Naive thymus-derived CD4-positive, alpha-beta T cell (primary cell): ENCODE measurements at regions not wholly inside any gene's neighbourhood (a gene's known extent, or its start where the extent isn't known, plus 50 kb on each side); places are given as distances from the start of the nearest gene placed in this dataset.

Source experiments
- ATAC-seq: fragments of 150-1000 bp; cut with Tn5 transposase; 2 replicates; pipeline ENCODE4 v1.10.0; 2021; ENCODE audit warnings: mild to moderate bottlenecking, moderate library complexity
- CTCF ChIA-PET: fragments of 350-600 bp; sonication (Branson Sonifier 250); formaldehyde crosslinking; loops from one replicate; lab custom pipeline; 2021; ENCODE audit warnings: antibody characterized with exemption; lab: Charles Lee
- POLR2A ChIA-PET: fragments of 350-600 bp; sonication (Branson Sonifier 250); formaldehyde crosslinking; loops from one replicate; lab custom pipeline; 2021; ENCODE audit warnings: antibody characterized with exemption, inconsistent platforms; lab: Charles Lee
- DNase-seq, 9 donors: peaks; one replicate each; pipeline versions ENCODE4 v3.0.0 to v3.0.0-alpha.2; 2020 to 2022; ENCODE audit warnings: mixed read lengths in 1 of 9
- H3K27ac ChIP-seq: one replicate; pipeline ENCODE4 v1.7.0; 2013; ENCODE audit warnings: mild to moderate bottlenecking, low read depth, low read length, moderate library complexity
- H3K27me3 ChIP-seq, 2 donors: one replicate each; pipeline ENCODE4 v1.7.0; 2013; ENCODE audit warnings: low read length in 2 of 2, mild to moderate bottlenecking in 2 of 2, moderate library complexity in 2 of 2; ENCODE audit not compliant: control insufficient read depth in 2 of 2, insufficient read depth in 2 of 2
- H3K36me3 ChIP-seq, 3 experiments: 1 replicate in 2 of 3; 2 replicates in 1 of 3; pipeline ENCODE4 v1.7.0; 2013; ENCODE audit warnings: low read length in 3 of 3, mild to moderate bottlenecking in 3 of 3, moderate library complexity in 1 of 3; ENCODE audit not compliant: insufficient read depth in 3 of 3, control insufficient read depth in 2 of 3
- H3K4me1 ChIP-seq, 2 donors: one replicate each; pipeline ENCODE4 v1.7.0; 2013; ENCODE audit warnings: low read length in 2 of 2, mild to moderate bottlenecking in 2 of 2, moderate library complexity in 1 of 2; ENCODE audit not compliant: control insufficient read depth in 2 of 2, insufficient read depth in 2 of 2
- H3K4me3 ChIP-seq: 2 replicates; pipeline ENCODE4 v1.7.0; 2013; ENCODE audit warnings: mild to moderate bottlenecking, low read length
- H3K9me3 ChIP-seq, 3 experiments: 1 replicate in 2 of 3; 2 replicates in 1 of 3; pipeline ENCODE4 v1.7.0; 2013; ENCODE audit warnings: low read length in 3 of 3; ENCODE audit not compliant: control insufficient read depth in 2 of 3
- H3K27ac Mint-ChIP-seq, 9 donors: one replicate each; pipeline ENCODE4 v1.8.0; 2020 to 2022; ENCODE audit warnings: mixed read lengths in 9 of 9, mild to moderate bottlenecking in 8 of 9, moderate library complexity in 5 of 9, inconsistent platforms in 2 of 9
- H3K27me3 Mint-ChIP-seq, 5 donors: one replicate each; pipeline ENCODE4 v1.8.0; 2021 to 2022; ENCODE audit warnings: mixed read lengths in 5 of 5, mild to moderate bottlenecking in 1 of 5
- H3K36me3 Mint-ChIP-seq, 5 donors: one replicate each; pipeline ENCODE4 v1.8.0; 2020 to 2022; ENCODE audit warnings: mixed read lengths in 5 of 5, mild to moderate bottlenecking in 3 of 5, inconsistent platforms in 1 of 5
- H3K4me1 Mint-ChIP-seq, 7 donors: one replicate each; pipeline ENCODE4 v1.8.0; 2020 to 2022; ENCODE audit warnings: mixed read lengths in 7 of 7, mild to moderate bottlenecking in 3 of 7, inconsistent platforms in 1 of 7
- H3K4me3 Mint-ChIP-seq, 10 donors: one replicate each; pipeline ENCODE4 v1.8.0; 2020 to 2022; ENCODE audit warnings: mild to moderate bottlenecking in 10 of 10, mixed read lengths in 10 of 10, moderate library complexity in 6 of 10, inconsistent platforms in 2 of 10
- H3K9me3 Mint-ChIP-seq, 11 donors: one replicate each; pipeline ENCODE4 v1.8.0; 2020 to 2022; ENCODE audit warnings: mixed read lengths in 11 of 11, mild to moderate bottlenecking in 4 of 11, inconsistent platforms in 1 of 11, moderate library complexity in 1 of 11
- intact Hi-C, 2 donors: fragments of 100-400 bp; cut with micrococcal nuclease; formaldehyde crosslinking; loops; one replicate each; pipeline ENCODE4 v1.15.1; 2023

GRCh38 chr6:137378090-137378369 is 116.2 kb downstream of the OLIG3 start:
- Mint-ChIP-seq H3K4me3 (no peak overlapping the region), H3K36me3 (peaks cover 0 to 17% (median 3%) of the 10 kb centered on the region in 5 donors), H3K27me3 (peaks cover 0 to 20% (median 0%) of the 10 kb centered on the region in 5 donors), H3K9me3 (peaks cover 0 to 19% (median 4%) of the 10 kb centered on the region in 11 donors), H3K4me1 (peaks cover 10 to 20% (median 19%) of the 10 kb centered on the region in 7 donors), H3K27ac (no peak overlapping the region)
- Histone ChIP-seq H3K36me3 (no peaks in the 10 kb centered on the region), H3K4me1 (peaks cover 0 to 3% of the 10 kb centered on the region in 2 donors), H3K9me3 (no peaks in the 10 kb centered on the region), H3K27ac (no peak overlapping the region), H3K4me3 (no peak overlapping the region), H3K27me3 (no peaks in the 10 kb centered on the region)
- POLR2A ChIA-PET = interaction anchor here (1.0 to 1.2 kb wide), 2 partner anchors 18 to 33 kb away, joined by 3 read pairs; no protein-coding TSS in a partner anchor
- intact Hi-C loops = no loop called here
- ATAC-seq = no peak
- DNase-seq = no peak
- CTCF ChIA-PET = interaction anchor here (1.8 kb wide), 1 partner anchor 36 kb away, joined by 4 read pairs; no protein-coding TSS in a partner anchor

DNA sequence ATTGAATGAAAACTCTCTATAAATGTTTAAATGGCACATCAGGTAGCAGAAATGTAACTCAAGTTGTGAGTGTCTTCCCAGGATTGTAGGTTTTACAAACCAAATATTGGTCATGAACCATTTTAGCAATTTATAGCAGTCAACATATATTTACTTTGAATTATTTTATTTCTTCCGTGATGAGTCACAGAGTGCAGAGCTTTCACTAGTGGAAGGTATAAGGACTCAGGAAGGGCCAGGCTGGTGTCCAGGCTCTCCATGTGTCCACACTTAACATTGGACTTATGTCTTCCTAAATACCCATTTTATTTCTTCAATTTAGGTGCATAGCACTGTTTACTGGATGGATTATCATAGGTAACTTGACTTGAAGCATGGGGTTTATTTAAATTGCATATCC is 120.9 kb downstream of the OLIG3 start:
- ChIA-PET POLR2A (no interaction called here), CTCF (interaction anchor here (1.0 to 1.4 kb wide), 4 partner anchors 10 to 215 kb away, joined by 3 to 5 read pairs (median 4); no protein-coding TSS in a partner anchor)
- intact Hi-C loops = loop anchor here in 1 of 2 donors (2.0 kb wide), 1 partner anchor 20 kb away; no protein-coding TSS in a partner anchor
- peaks cover 5 to 20% (median 10%) of the 10 kb centered on the region in 7 donors for H3K4me1 Mint-ChIP-seq
- Histone ChIP-seq H3K27me3 (no peaks in the 10 kb centered on the region), H3K36me3 (no peaks in the 10 kb centered on the region), H3K9me3 (no peaks in the 10 kb centered on the region), H3K4me1 (peaks cover 0 to 3% of the 10 kb centered on the region in 2 donors), H3K27ac (no peak overlapping the region), H3K4me3 (no peak overlapping the region)
- no peak overlapping the region for H3K27ac Mint-ChIP-seq
- peaks cover 0 to 5% (median 0%) of the 10 kb centered on the region in 5 donors for H3K27me3 Mint-ChIP-seq
- H3K9me3 Mint-ChIP-seq = peaks cover 0 to 6% (median 0%) of the 10 kb centered on the region in 11 donors
- H3K4me3 Mint-ChIP-seq = no peak overlapping the region
- DNase-seq (no peak), ATAC-seq (no peak)
- peaks cover 0 to 7% (median 3%) of the 10 kb centered on the region in 5 donors for H3K36me3 Mint-ChIP-seq

DNA sequence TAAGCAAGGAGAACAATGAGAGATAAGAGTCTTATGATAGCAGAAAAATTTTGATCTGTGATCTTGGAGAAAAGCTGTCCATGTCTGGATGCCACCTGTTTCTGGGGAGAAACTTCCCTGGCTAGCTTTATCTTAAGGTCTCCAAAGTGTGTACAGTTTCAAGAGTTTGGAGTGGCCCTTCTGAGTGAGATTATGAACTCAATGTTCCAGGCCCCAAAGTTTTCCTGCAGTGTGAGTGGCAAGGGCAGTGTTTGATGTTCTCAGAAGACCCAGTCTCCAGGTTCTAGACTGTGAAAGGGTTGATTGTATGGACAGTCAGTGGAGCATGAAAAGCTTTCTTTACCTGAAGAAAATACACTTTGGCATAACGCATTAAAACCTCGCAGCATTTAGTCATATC is 121.7 kb downstream of the OLIG3 start:
- H3K36me3 ChIP-seq = no peaks in the 10 kb centered on the region
- no peaks in the 10 kb centered on the region for H3K9me3 ChIP-seq
- no peak overlapping the region for H3K27ac ChIP-seq
- DNase-seq = no peak
- Mint-ChIP-seq H3K9me3 (peaks cover 0 to 6% (median 0%) of the 10 kb centered on the region in 11 donors), H3K27me3 (peaks cover 0 to 4% (median 0%) of the 10 kb centered on the region in 5 donors), H3K4me3 (no peak overlapping the region), H3K27ac (no peak overlapping the region), H3K4me1 (peaks cover 5 to 20% (median 10%) of the 10 kb centered on the region in 7 donors), H3K36me3 (peaks cover 0 to 6% (median 3%) of the 10 kb centered on the region in 5 donors)
- ChIA-PET CTCF (interaction anchor here (1.0 to 1.4 kb wide), 3 partner anchors 9 to 216 kb away, joined by 3 to 5 read pairs (median 3); no protein-coding TSS in a partner anchor), POLR2A (no interaction called here)
- H3K4me3 ChIP-seq = no peak overlapping the region
- H3K4me1 ChIP-seq = peaks cover 0 to 3% of the 10 kb centered on the region in 2 donors
- ATAC-seq = no peak
- intact Hi-C loops = loop anchor here in 1 of 2 donors (1.0 to 2.0 kb wide), 2 partner anchors 9 to 20 kb away; no protein-coding TSS in a partner anchor
- H3K27me3 ChIP-seq = no peaks in the 10 kb centered on the region

DNA sequence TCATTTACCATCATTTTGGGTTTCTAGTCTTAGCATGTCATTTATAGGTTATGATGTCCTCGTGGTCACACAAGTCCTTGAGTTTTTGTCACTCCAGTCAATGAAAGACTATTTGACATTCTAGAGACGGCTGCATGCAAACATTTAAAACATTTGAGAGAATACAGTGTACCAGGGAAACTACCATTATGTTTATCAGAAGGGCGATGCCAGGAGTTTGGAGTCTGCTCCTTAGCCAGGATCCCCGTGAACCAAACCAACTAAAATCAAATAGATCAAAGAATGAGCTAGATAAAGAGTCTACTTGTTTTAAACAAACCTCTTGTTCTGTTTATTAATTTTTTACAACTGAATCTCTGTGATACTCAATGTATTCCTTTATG is 122.6 kb downstream of the OLIG3 start:
- no peak for ATAC-seq
- no peak for DNase-seq

GRCh38 chr6:137370871-137371633 is 123.1 kb downstream of the OLIG3 start:
- H3K36me3 ChIP-seq = no peaks in the 10 kb centered on the region
- H3K4me1 ChIP-seq = peaks cover 0 to 3% of the 10 kb centered on the region in 2 donors
- no peak overlapping the region for H3K27ac ChIP-seq
- Mint-ChIP-seq H3K36me3 (peaks cover 0 to 5% (median 0%) of the 10 kb centered on the region in 5 donors), H3K27ac (peak overlapping the region in 1 of 9 donors; percentile 83), H3K9me3 (peaks cover 0 to 3% (median 0%) of the 10 kb centered on the region in 11 donors), H3K27me3 (peaks cover 0 to 4% (median 0%) of the 10 kb centered on the region in 5 donors), H3K4me3 (no peak overlapping the region), H3K4me1 (peaks cover under 1 to 15% (median 5%) of the 10 kb centered on the region in 7 donors)
- H3K9me3 ChIP-seq = no peaks in the 10 kb centered on the region
- DNase-seq (no peak), ATAC-seq (no peak)
- intact Hi-C loops = no loop called here
- POLR2A ChIA-PET = interaction anchor here (0.6 kb wide), 1 partner anchor 24 kb away, joined by 3 read pairs; no protein-coding TSS in a partner anchor
- CTCF ChIA-PET = no interaction called here
- H3K27me3 ChIP-seq = no peaks in the 10 kb centered on the region
- H3K4me3 ChIP-seq = no peak overlapping the region

More for the DNA sequence above, 122.6 kb downstream of the OLIG3 start:
- H3K36me3 ChIP-seq = no peaks in the 10 kb centered on the region
- H3K4me1 ChIP-seq = peaks cover 0 to 3% of the 10 kb centered on the region in 2 donors
- intact Hi-C loops = loop anchor here in 1 of 2 donors (1.0 to 2.0 kb wide), 2 partner anchors 8 to 19 kb away; no protein-coding TSS in a partner anchor
- Mint-ChIP-seq H3K27ac (no peak overlapping the region), H3K9me3 (peaks cover 0 to 6% (median 0%) of the 10 kb centered on the region in 11 donors), H3K4me3 (no peak overlapping the region), H3K27me3 (peaks cover 0 to 4% (median 0%) of the 10 kb centered on the region in 5 donors), H3K4me1 (peaks cover 5 to 20% (median 10%) of the 10 kb centered on the region in 7 donors), H3K36me3 (peaks cover 0 to 6% (median 3%) of the 10 kb centered on the region in 5 donors)
- no peaks in the 10 kb centered on the region for H3K27me3 ChIP-seq
- H3K27ac ChIP-seq = no peak overlapping the region
- no peak overlapping the region for H3K4me3 ChIP-seq
- ChIA-PET POLR2A (no interaction called here), CTCF (no interaction called here)
- no peaks in the 10 kb centered on the region for H3K9me3 ChIP-seq

- peaks cover 0 to 8% (median 0%) of the 10 kb centered on the region in 5 donors for H3K27me3 Mint-ChIP-seq
- ChIA-PET CTCF (interaction anchor here (0.7 to 2.3 kb wide), 4 partner anchors 13 to 46 kb away, joined by 3 to 6 read pairs (median 3); no protein-coding TSS in a partner anchor), POLR2A (interaction anchor here (0.6 to 1.1 kb wide), 3 partner anchors 14 to 175 kb away, joined by 3 to 4 read pairs (median 4); no protein-coding TSS in a partner anchor)
- H3K4me1 Mint-ChIP-seq = peaks cover 0 to 13% (median 3%) of the 10 kb centered on the region in 7 donors
- H3K27ac Mint-ChIP-seq = no peak overlapping the region
- peaks cover 0 to 3% (median 0%) of the 10 kb centered on the region in 11 donors for H3K9me3 Mint-ChIP-seq
- no peak for ATAC-seq
- Histone ChIP-seq H3K36me3 (no peaks in the 10 kb centered on the region), H3K4me1 (peaks cover 2 to 3% of the 10 kb centered on the region in 2 donors), H3K27me3 (no peaks in the 10 kb centered on the region), H3K4me3 (no peak overlapping the region), H3K9me3 (no peaks in the 10 kb centered on the region), H3K27ac (no peak overlapping the region)
- no peak overlapping the region for H3K4me3 Mint-ChIP-seq
- H3K36me3 Mint-ChIP-seq = peaks cover 0 to 5% (median 0%) of the 10 kb centered on the region in 5 donors
- no peak for DNase-seq
- intact Hi-C loops = no loop called here
These were observed 125.1 kb downstream of the OLIG3 start for GRCh38 chr6:137369136-137369535.
